Ishikawa (cell line): ENCODE measurements at regions not wholly inside any gene's neighbourhood (a gene's known extent, or its start where the extent isn't known, plus 50 kb on each side); places are given as distances from the start of the nearest gene placed in this dataset.

Experiments used
- CEBPB ChIP-seq: IDR thresholded peaks from 2 replicates; pipeline ENCODE4 v1.6.1; 2012
- CREB1 ChIP-seq: IDR thresholded peaks from 2 replicates; pipeline ENCODE4 v1.6.1; 2012; ENCODE audit warnings: low read depth
- EGR1 ChIP-seq: IDR thresholded peaks from 2 replicates; pipeline ENCODE4 v1.6.1; 2012
- EP300 ChIP-seq: IDR thresholded peaks from 2 replicates; pipeline ENCODE4 v1.6.1; 2012; ENCODE audit warnings: borderline replicate concordance
- FOXM1 ChIP-seq: IDR thresholded peaks from 2 replicates; pipeline ENCODE4 v1.6.1; 2012; ENCODE audit warnings: low read depth, borderline replicate concordance
- MAX ChIP-seq: IDR thresholded peaks from 2 replicates; pipeline ENCODE4 v1.6.1; 2012
- NFIC ChIP-seq: IDR thresholded peaks from 2 replicates; pipeline ENCODE4 v1.6.1; 2012
- RAD21 ChIP-seq: IDR thresholded peaks from 2 replicates; pipeline ENCODE4 v1.6.1; 2012; ENCODE audit warnings: low read depth
- TAF1 ChIP-seq: IDR thresholded peaks from 2 replicates; pipeline ENCODE4 v1.6.1; 2012; ENCODE audit warnings: low read depth, mild to moderate bottlenecking
- TCF12 ChIP-seq: IDR thresholded peaks from 2 replicates; pipeline ENCODE4 v1.6.1; 2012; ENCODE audit warnings: low read depth
- YY1 ChIP-seq: IDR thresholded peaks from 2 replicates; pipeline ENCODE4 v1.6.1; 2012; ENCODE audit warnings: low read depth
- ZBTB7A ChIP-seq: IDR thresholded peaks from 2 replicates; pipeline ENCODE4 v1.6.1; 2012; ENCODE audit warnings: low read depth
- TF ChIP-seq, protein P1 (sequence below): IDR thresholded peaks from 2 replicates; pipeline ENCODE4 v1.6.1; 2012; ENCODE audit warnings: low read depth, mild to moderate bottlenecking

GRCh38 chr2:143928184-143928583 lies 591.7 kb downstream of the ZEB2 start:
- TF ChIP-seq EP300 (no peak), RAD21 (no peak), TAF1 (no peak), CEBPB (no peak), YY1 (no peak), EGR1 (no peak), NFIC (no peak), CREB1 (no peak), MAX (no peak), TCF12 (no peak), ZBTB7A (no peak), FOXM1 (no peak)
- TF ChIP-seq, protein P1, sequence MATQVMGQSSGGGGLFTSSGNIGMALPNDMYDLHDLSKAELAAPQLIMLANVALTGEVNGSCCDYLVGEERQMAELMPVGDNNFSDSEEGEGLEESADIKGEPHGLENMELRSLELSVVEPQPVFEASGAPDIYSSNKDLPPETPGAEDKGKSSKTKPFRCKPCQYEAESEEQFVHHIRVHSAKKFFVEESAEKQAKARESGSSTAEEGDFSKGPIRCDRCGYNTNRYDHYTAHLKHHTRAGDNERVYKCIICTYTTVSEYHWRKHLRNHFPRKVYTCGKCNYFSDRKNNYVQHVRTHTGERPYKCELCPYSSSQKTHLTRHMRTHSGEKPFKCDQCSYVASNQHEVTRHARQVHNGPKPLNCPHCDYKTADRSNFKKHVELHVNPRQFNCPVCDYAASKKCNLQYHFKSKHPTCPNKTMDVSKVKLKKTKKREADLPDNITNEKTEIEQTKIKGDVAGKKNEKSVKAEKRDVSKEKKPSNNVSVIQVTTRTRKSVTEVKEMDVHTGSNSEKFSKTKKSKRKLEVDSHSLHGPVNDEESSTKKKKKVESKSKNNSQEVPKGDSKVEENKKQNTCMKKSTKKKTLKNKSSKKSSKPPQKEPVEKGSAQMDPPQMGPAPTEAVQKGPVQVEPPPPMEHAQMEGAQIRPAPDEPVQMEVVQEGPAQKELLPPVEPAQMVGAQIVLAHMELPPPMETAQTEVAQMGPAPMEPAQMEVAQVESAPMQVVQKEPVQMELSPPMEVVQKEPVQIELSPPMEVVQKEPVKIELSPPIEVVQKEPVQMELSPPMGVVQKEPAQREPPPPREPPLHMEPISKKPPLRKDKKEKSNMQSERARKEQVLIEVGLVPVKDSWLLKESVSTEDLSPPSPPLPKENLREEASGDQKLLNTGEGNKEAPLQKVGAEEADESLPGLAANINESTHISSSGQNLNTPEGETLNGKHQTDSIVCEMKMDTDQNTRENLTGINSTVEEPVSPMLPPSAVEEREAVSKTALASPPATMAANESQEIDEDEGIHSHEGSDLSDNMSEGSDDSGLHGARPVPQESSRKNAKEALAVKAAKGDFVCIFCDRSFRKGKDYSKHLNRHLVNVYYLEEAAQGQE, result no peak
